PC-3 (cell line): ENCODE measurements at regions not wholly inside any gene's neighbourhood (a gene's known extent, or its start where the extent isn't known, plus 50 kb on each side); places are given as distances from the start of the nearest gene placed in this dataset.

Source experiments
- EZH2 ChIP-seq: fragments of 300-600 bp; sonication (generic); IDR thresholded peaks from one replicate; pipeline ENCODE4 v1.6.1; 2017; ENCODE audit warnings: antibody characterized with exemption, mild to moderate bottlenecking, low read length; ENCODE audit not compliant: unreplicated experiment
- EZH2phosphoT487 ChIP-seq: fragments of 300-600 bp; sonication (generic); IDR thresholded peaks from 2 replicates; pipeline ENCODE4 v1.6.1; 2018; ENCODE audit warnings: mild to moderate bottlenecking, antibody characterized with exemption, low read length, borderline replicate concordance
- TF ChIP-seq, protein P1 (sequence below): fragments of 300-600 bp; sonication (generic); conservative IDR thresholded peaks from 2 replicates; pipeline ENCODE4 v1.5.1; 2017; ENCODE audit warnings: antibody characterized with exemption, low read depth, mild to moderate bottlenecking, low read length

DNA sequence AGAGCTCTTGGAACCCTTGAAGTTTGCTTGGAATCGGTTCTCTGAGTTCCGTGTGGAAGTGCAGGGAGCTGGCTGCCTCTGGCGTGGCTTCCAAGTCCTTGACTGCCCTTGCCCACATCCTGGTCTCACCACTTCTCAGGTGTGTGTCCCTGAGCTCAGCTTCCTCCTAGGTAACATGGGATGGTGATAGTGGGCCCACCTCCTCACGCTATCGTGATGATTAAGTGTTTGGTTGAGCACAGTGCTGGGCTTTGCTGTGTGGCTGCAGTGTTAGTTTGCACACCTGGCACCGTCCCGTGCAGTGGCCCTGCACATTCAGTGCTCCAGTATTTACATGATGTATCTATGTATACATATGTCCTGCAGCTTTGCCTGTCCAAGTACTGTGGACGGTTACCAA lies 81.5 kb downstream of the CLDN34 start:
- TF ChIP-seq, protein P1, sequence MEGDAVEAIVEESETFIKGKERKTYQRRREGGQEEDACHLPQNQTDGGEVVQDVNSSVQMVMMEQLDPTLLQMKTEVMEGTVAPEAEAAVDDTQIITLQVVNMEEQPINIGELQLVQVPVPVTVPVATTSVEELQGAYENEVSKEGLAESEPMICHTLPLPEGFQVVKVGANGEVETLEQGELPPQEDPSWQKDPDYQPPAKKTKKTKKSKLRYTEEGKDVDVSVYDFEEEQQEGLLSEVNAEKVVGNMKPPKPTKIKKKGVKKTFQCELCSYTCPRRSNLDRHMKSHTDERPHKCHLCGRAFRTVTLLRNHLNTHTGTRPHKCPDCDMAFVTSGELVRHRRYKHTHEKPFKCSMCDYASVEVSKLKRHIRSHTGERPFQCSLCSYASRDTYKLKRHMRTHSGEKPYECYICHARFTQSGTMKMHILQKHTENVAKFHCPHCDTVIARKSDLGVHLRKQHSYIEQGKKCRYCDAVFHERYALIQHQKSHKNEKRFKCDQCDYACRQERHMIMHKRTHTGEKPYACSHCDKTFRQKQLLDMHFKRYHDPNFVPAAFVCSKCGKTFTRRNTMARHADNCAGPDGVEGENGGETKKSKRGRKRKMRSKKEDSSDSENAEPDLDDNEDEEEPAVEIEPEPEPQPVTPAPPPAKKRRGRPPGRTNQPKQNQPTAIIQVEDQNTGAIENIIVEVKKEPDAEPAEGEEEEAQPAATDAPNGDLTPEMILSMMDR: no peak
- TF ChIP-seq EZH2: no peak
- no peak for TF ChIP-seq EZH2phosphoT487
